Glutamatergic neuron (in vitro differentiated cells): ENCODE measurements at regions not wholly inside any gene's neighbourhood (a gene's known extent, or its start where the extent isn't known, plus 50 kb on each side); places are given as distances from the start of the nearest gene placed in this dataset.

Experiments used
- DNase-seq: peaks from one replicate; pipeline ENCODE4 v3.0.0; 2022
- H3K27ac Mint-ChIP-seq: one replicate; pipeline ENCODE4 v1.8.0; 2020; ENCODE audit warnings: mild to moderate bottlenecking, mixed read lengths, inconsistent platforms; ENCODE audit not compliant: unreplicated experiment
- H3K27me3 Mint-ChIP-seq: one replicate; pipeline ENCODE4 v1.8.0; 2020; ENCODE audit warnings: mild to moderate bottlenecking, moderate library complexity, mixed read lengths, inconsistent platforms; ENCODE audit not compliant: unreplicated experiment
- H3K36me3 Mint-ChIP-seq: one replicate; pipeline ENCODE4 v1.8.0; 2020; ENCODE audit warnings: mild to moderate bottlenecking, mixed read lengths, inconsistent platforms; ENCODE audit not compliant: unreplicated experiment
- H3K4me1 Mint-ChIP-seq: one replicate; pipeline ENCODE4 v1.8.0; 2020; ENCODE audit warnings: mild to moderate bottlenecking, low read depth, mixed read lengths, inconsistent platforms; ENCODE audit not compliant: unreplicated experiment
- H3K4me3 Mint-ChIP-seq: one replicate; pipeline ENCODE4 v1.8.0; 2020; ENCODE audit warnings: mild to moderate bottlenecking, mixed read lengths, inconsistent platforms; ENCODE audit not compliant: unreplicated experiment
- H3K9me3 Mint-ChIP-seq: one replicate; pipeline ENCODE4 v1.8.0; 2020; ENCODE audit warnings: mild to moderate bottlenecking, moderate library complexity, mixed read lengths, inconsistent platforms; ENCODE audit not compliant: unreplicated experiment
- CTCF ChIP-seq: fragments of 200-600 bp; sonication (generic); IDR thresholded peaks from one replicate; pipeline ENCODE4 v1.5.0; 2021; ENCODE audit not compliant: partially characterized antibody, unreplicated experiment

GRCh38 chr12:89258240-89258969 is 93.9 kb downstream of the DUSP6 start:
- TF ChIP-seq CTCF: no peak
- Mint-ChIP-seq H3K27ac (no peak overlapping the region), H3K4me3 (no peak overlapping the region), H3K27me3 (no peaks in the 10 kb centered on the region), H3K36me3 (peaks cover 6% of the 10 kb centered on the region), H3K9me3 (peaks cover 2% of the 10 kb centered on the region), H3K4me1 (peaks cover 12% of the 10 kb centered on the region)
- DNase-seq: no peak

DNA sequence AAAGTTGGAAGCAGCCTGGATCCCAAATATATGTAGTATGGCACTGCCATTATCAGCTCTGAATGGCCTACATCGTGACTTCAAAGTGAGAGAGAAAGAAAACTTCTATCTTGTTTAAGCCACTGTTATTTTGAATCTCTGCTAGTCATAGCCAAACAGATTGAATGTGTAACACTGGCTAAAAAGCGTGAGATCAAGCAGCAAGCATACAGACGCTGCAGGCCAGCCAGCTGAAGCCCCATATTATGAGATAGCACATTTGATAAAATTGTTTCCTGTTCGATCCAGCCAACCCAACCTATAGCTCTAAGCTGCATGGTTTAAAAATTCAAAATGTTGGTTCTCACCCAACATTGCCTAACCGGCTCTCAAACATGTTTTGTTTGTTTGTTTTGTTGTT is 95.0 kb downstream of the DUSP6 start:
- no peak for TF ChIP-seq CTCF
- Mint-ChIP-seq H3K27ac (no peak overlapping the region), H3K27me3 (no peaks in the 10 kb centered on the region), H3K4me1 (peaks cover 3% of the 10 kb centered on the region), H3K36me3 (peaks cover 6% of the 10 kb centered on the region), H3K9me3 (no peaks in the 10 kb centered on the region), H3K4me3 (no peak overlapping the region)
- no peak for DNase-seq

- no peaks in the 10 kb centered on the region for H3K27me3 Mint-ChIP-seq
Measured at GRCh38 chr12:89256060-89256459, 96.2 kb downstream of the DUSP6 start.

DNA sequence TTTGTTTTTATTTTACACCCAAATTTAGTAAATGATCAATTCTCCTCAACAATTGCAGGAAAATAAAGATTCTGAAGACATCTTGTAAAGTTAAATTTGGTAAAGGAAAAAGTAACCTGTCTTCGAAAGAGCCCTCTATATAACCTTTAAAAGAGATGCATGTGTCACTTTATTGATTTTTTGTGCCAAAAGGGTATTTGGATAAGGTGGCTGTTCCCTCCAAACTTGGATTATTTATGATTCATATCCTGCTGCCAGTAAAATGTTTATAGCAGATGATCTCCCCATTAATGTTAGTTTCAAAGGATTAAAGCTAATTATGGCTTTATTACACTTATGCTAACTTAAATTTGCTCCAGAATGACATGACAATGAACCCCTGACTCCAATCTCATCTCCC is 98.8 kb downstream of the DUSP6 start:
- H3K9me3 Mint-ChIP-seq: no peaks in the 10 kb centered on the region
- H3K4me1 Mint-ChIP-seq: no peaks in the 10 kb centered on the region
- DNase-seq: no peak

More at GRCh38 chr12:89256060-89256459, 96.2 kb downstream of the DUSP6 start:
- TF ChIP-seq CTCF: no peak
- H3K27ac Mint-ChIP-seq: no peak overlapping the region
- H3K4me1 Mint-ChIP-seq: no peaks in the 10 kb centered on the region
- DNase-seq: no peak
- H3K9me3 Mint-ChIP-seq: no peaks in the 10 kb centered on the region
- H3K36me3 Mint-ChIP-seq: peaks cover 6% of the 10 kb centered on the region
- H3K4me3 Mint-ChIP-seq: no peak overlapping the region

More for the DNA sequence above, 98.8 kb downstream of the DUSP6 start:
- Mint-ChIP-seq H3K36me3 (peaks cover 6% of the 10 kb centered on the region), H3K27me3 (no peaks in the 10 kb centered on the region), H3K4me3 (no peak overlapping the region), H3K27ac (no peak overlapping the region)
- TF ChIP-seq CTCF: no peak
